NCI-H748 treated with DMSO at 0.1 percent for 48 hours (cell line): ENCODE measurements at regions not wholly inside any gene's neighbourhood (a gene's known extent, or its start where the extent isn't known, plus 50 kb on each side); places are given as distances from the start of the nearest gene placed in this dataset.

Experiments
- DNase-seq: peaks from one replicate; lab custom pipeline; 2025; lab: John Stamatoyannopoulos, UW

GRCh38 chr4:56206258-56206657 lies 181.0 kb downstream of the AASDH start:
- DNase-seq: no peak

- no peak for DNase-seq
These were observed 187.0 kb downstream of the AASDH start for GRCh38 chr4:56200275-56200674.

- DNase-seq: no peak
These were observed 189.0 kb downstream of the AASDH start for GRCh38 chr4:56198265-56198664.

GRCh38 chr4:56197387-56197786 lies 189.9 kb downstream of the AASDH start:
- DNase-seq: no peak

DNA sequence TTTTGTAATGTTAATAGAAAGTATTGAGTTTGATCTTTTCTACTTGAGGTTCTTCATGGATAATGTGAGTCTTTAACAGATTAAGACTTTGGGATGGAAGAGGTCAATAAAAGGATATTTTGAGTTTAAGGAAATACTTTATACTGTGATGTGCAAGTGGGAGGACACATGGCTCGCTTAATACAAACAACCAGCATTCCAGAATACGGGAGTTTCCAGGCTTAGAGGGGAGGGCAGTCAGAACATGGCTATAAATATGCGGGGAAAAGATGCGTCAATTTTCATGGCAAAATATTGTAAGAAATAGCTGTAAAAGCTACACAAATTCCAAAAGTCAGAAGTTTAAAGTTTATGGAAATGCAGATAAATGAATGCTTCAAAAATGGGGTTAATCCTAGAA lies 192.3 kb downstream of the AASDH start:
- DNase-seq: no peak

DNA sequence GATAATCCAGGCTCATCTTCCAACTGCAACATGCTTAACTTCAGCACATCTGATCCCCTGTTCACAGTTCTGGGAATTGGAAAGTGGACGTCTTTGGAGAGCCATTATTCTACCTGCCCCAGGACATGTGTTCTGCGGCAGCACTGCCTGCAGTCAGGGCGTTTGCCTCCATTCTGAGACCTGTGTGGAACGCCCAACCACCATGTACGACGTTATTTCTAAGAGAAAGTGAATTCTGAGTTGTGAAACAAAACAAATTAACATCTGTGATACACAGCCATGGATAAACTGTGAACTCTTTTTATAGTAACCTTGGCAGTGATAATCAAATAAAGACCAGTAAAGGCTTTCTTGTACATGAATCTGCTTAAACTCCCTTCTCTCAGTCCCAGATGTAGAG lies 195.8 kb downstream of the AASDH start:
- DNase-seq: no peak

- DNase-seq: no peak
These were observed 199.6 kb downstream of the AASDH start for GRCh38 chr4:56187688-56188087.

GRCh38 chr4:56186808-56187523 lies 200.3 kb downstream of the AASDH start:
- no peak for DNase-seq

DNA sequence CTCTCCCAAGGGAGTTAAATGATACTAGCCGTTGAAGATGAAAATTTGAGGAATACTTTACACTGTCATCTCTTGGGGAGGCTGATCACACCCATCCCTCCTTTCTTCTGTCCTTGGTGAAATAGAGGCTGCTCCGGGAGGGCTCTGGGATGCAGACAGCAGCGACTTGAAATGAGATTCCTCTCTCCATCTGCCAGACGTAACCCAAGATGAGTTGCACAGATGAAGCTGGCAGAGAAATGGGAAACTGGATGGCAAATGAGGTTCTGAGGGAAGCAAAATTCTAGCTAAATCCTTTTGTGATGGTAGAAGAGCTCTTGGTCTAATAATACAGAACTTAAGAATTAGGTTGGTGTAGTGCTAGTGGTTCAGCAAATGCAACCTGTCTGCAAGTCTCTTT lies 201.4 kb downstream of the AASDH start:
- no peak for DNase-seq

DNA sequence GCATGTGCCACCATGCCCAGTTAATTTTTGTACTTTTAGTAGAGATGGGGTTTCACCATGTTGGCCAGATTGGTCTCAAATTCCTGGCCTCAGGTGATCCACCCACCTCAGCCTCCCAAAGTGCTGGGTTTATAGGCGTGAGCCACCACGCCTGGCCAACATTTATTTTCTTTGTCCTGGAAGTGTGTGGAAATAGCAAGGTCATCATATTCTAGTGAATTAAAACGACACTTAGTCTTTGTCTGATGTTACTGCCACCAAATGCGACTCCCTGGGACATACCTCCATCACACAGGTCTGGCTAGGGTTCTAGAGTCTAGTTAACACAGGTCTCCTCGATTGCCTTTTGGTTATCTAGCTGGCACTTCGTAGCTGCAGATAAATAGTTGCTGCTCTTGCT lies 203.1 kb downstream of the AASDH start:
- DNase-seq: no peak

GRCh38 chr4:56183344-56183959 lies 203.8 kb downstream of the AASDH start:
- no peak for DNase-seq

DNA sequence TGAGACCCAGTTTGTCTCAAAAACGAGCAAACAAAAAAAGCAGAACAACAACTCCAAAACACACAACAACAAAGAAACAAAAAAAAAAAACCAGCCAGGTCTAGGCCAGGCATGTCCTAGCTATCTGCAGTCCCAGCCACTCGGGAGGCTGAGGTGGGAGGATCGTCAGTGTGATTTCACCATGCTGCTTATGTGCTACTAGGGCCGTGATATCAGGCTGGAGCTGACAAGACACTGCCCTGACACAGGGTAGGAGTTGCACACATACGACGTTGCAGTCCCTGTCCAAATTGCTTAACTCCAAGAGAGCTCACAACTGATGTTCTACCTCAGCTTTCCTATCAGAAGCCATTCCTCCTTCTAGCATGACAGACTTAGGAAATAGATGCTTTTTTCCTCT lies 204.9 kb downstream of the AASDH start:
- no peak for DNase-seq

DNA sequence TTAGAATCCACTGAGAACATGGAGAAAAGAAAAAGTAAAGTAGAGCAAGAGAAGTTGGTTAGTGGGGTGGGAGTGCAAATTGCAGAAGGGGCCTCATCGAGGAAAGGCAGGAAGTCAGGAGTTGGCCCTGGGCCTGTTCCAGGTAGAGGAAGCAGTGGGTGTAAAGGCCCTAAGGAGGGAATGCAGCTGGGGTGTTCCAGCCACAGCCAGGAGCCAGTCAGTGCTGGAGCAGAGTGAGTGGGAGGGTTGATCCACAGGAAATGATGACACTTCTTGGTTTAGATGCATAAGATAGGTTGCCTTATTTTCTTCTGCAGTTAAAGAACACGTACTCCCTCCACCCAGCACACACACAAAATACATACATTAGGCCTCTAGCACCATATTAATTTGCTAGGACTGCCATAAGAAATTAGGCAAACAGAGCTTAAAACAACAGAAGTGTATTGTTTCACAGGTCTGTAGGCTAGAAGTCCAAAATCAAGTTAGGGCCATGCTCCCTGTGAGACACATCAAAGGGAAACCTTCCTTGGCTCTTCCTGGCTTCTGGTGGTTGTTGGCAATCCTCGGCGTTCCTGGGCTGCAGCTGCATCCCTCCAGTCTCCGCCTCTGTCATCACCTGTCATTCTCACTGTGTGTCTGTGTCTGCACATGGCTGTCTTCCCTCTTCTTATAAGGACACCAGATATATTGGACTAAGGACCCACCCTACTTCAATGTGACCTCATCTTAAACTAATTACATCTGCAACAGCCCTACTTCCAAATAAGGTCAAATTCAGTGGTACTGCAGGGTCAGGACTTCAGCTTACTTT lies 205.9 kb downstream of the AASDH start:
- no peak for DNase-seq

DNA sequence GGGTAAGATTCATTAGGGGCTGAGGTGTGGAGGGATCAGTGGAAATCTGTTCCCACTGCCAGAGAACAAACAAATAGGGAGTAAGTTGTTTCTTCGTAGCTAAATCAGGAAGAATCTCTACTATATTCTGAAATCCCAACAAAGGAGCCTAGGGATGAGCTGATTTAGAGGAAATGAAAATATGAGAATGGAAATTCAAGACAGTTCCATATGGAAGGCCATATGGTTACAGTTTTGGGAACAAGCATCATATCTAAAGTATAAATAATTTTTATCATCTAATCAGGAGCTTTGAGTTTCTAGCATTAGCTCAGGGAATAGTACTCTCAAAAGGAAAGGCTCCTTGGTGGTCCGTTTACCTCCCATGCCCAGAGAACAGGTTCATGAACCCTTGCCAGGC lies 218.2 kb downstream of the AASDH start:
- DNase-seq: no peak

DNA sequence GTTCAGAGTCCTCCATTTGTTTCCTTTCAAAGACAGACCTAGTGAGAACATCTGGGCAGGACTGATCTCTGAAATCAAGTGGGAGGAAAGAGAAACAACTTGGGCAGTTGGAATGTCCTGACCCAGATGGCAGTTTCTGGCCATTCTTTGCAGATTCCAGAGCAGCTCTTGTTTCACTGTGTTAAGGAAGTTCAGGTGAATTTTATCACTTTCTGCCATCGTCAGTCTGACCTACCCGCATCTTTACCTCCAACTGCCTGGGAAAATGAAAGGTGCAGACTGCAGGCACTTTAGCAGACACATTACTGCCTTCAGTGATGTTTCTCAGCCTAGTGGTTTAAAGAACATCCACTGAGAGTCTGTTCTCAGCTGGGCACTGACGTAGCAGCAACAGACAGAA lies 216.2 kb downstream of the CEP135 start:
- DNase-seq: no peak

GRCh38 chr4:56160636-56161035 lies 211.9 kb downstream of the CEP135 start:
- no peak for DNase-seq

DNA sequence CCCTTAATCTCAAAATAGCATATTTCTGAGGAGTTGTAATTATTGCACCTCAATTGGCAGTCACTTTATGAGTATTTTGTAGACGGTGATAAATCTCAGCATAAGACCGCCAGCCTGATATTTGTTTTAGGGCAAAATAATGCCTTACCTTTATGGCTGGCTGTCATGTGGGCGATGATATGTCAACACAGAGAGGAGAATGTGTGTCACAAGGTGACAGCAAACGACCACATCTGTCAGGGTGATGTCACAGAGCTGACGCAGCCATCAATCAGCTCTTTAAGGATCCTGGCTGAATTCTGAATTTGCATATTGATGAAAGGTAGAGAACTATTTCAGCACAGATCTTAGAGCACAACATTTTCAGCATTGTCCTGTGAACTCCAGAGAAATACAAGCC lies 209.7 kb downstream of the CEP135 start:
- peak; percentile 18 for DNase-seq

DNA sequence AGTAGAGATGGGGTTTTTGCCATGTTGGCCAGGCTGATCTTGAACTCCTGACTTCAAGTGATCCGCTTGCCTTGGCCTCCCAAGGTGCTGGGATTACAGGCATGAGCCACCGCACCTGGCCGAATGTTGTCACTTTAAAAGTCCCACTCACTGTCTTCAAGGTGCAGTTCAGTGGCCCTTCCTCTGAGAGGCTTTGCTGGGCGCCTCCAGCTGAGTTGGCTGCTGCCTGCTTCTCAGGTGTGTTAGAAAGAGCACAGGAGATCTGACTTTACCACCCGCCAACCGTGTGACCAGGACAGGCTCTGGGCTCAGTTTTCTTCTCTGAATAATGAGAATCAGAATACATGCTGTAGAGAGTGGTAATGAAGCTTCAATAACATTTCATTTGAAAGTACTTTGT lies 207.4 kb downstream of the CEP135 start:
- DNase-seq: no peak

DNA sequence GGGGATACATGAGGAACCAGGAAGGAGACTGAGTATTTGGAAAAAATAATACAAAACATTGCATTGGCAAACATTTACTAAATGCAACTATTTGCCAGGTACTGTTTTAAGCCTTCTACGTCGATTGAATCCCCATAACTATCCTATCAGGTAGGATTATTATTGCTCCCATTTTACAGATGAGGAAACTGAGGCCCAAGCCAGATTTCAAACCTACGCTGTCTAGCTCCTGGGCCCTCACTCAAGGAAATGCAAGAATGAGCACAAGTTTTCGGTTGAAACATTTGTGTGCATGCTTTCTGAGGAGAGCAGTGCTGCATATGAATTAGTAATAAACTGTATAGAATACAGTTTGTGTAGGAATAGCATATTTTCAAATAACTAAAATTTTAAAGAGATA lies 206.7 kb downstream of the CEP135 start:
- no peak for DNase-seq

- DNase-seq: no peak
These were observed 200.8 kb downstream of the CEP135 start for GRCh38 chr4:56149591-56149990.

GRCh38 chr4:56148428-56148827 lies 199.7 kb downstream of the CEP135 start:
- no peak for DNase-seq

DNA sequence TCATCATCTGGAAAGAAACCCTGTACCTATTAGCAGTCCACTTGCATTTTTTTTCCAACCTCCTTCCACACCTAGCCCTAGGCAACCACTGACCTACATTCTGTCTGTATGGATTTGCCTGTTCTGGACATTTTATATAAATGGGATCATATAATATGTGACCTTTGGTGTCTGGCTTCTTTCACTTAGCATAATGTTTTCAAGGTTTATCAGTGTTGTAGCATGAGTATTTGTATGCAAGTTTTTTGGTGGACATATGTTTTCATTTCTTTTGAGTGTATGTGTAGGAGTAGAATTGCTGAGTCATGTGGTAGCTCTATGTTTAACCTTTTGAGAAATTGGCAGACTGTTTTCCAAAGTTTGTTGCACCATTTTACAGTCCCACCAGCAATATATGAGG lies 198.6 kb downstream of the CEP135 start:
- DNase-seq: no peak

GRCh38 chr4:56146956-56147355 lies 198.2 kb downstream of the CEP135 start:
- no peak for DNase-seq
